HPDE6-E6E7 (cell line): ENCODE measurements at regions not wholly inside any gene's neighbourhood (a gene's known extent, or its start where the extent isn't known, plus 50 kb on each side); places are given as distances from the start of the nearest gene placed in this dataset.

ENCODE experiments used
- DNase-seq: peaks from one replicate; pipeline ENCODE4 v3.0.0; 2011; ENCODE audit warnings: missing footprints; ENCODE audit errors: extremely low spot score

DNA sequence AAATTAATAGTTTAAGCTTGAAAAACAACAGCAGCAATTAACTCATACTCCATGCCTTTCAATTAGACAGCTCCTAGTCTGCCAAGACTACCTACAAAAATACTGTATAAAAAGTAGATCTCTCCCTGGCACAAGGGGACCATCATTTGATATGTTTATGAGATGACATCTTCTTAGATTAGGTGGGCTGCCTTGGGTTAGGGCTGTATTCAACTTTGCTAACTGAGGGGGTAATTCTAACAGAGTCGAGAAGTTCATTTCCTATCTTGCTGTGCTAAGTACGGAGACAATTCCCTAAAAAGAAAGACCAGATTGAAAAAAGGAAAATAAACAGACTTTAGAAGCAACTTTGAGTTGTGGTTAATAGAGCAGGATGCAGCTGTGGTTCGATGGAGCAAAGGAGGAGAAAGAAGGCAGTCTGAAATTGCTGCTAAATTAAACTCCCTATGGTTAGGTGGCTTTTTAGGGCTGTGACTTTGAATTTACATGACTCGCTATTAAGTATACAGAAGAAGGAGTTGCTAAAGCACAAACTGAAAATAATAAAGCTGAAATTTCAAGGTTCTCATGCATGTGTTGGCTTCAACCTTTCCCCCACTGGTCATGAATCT is 75.4 kb downstream of the CDC7 start:
- DNase-seq, result no peak

- no peak for DNase-seq
These were observed 77.9 kb downstream of the CDC7 start for GRCh38 chr1:91578320-91579109.

- DNase-seq, result no peak
These were observed 79.1 kb downstream of the CDC7 start for GRCh38 chr1:91579658-91580228.

DNA sequence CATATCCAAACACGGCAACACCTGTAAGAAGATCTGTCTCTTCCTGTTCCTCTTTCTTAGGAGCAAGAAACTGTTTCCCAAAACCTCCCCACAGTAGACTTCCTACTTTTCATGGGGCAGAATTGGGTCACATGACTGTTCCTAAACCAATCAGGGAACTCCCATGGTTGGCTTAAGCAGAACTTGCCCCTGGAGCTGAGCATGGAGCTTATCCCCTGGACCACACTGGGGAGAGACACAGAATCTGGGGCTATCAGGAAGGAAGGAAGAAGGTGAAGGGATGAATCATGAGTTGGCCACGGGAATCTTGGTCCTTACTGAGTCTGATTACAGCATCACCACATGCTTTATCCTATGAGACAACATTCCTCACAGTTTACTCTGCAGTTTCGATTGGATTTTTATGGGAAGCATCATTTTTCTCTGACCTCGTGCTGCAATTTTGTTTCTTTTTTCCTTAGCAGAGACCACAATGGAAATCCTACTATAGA is 81.8 kb downstream of the CDC7 start:
- DNase-seq, result peak; percentile 66

DNA sequence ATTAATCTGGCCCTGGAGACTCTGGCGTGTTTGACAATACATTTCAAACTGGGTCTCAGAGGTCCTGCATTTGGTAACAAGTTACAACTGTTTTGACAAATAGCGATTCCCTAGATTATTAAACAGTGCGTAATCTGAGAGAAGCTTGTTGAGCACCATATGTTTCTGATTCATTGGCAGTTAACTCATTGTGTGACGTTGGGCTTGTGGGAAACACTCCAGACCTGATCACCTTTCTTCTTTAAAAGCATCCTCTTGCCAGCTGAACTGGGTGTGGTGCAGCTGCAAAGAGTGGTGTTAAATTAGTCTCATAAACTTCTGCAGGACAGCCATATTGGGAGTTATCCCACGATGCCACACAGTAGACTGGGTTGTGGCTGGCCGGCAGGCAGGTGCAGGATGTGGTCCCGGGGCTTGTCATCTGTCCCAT is 82.7 kb downstream of the CDC7 start:
- peak; percentile 26 for DNase-seq

- DNase-seq, result no peak
These were observed 83.7 kb downstream of the CDC7 start for GRCh38 chr1:91584309-91584708.

DNA sequence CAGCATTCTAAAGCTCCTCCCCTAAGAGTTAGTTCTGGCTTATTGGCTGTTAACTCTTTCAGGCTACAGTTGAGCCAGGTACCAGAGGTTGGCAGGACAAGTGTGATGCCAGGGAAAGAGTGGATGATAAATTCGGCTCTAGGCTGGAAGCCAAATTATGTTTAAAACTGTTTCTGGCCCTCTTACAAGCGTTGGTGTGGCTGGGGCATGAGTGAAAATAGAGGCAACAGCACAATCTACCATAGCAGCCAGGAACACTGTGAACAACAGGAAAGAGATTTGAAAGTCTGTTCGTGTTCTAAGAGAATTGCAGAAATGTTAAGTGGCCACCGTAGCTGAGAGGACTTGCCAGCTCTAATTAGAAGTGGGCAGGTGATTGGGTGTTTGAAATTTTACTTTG is 84.2 kb downstream of the CDC7 start:
- no peak for DNase-seq

- no peak for DNase-seq
These were observed 84.9 kb downstream of the CDC7 start for GRCh38 chr1:91585502-91585901.

GRCh38 chr1:91585982-91586381 is 85.3 kb downstream of the CDC7 start:
- DNase-seq, result no peak

DNA sequence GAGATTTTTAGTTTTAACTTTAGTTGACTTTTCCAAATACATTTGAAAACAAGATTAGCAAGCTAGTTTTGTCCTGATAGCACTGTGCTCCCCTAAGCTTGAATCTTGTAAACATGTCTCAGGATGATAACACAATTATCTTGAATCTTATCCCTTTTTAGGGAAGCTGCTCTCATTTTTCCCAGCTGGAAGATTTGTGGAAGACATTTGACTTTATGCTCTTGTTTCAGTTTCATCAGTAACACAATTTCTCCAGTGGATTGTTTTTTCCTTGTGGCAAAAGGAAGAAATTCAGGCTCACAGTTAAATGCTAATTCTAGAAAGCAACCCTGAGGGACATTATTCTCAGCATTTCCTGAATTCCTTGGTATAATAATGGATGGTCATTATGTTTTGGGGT is 88.8 kb downstream of the CDC7 start:
- DNase-seq, result no peak

GRCh38 chr1:91591175-91591974 is 90.7 kb downstream of the CDC7 start:
- no peak for DNase-seq

DNA sequence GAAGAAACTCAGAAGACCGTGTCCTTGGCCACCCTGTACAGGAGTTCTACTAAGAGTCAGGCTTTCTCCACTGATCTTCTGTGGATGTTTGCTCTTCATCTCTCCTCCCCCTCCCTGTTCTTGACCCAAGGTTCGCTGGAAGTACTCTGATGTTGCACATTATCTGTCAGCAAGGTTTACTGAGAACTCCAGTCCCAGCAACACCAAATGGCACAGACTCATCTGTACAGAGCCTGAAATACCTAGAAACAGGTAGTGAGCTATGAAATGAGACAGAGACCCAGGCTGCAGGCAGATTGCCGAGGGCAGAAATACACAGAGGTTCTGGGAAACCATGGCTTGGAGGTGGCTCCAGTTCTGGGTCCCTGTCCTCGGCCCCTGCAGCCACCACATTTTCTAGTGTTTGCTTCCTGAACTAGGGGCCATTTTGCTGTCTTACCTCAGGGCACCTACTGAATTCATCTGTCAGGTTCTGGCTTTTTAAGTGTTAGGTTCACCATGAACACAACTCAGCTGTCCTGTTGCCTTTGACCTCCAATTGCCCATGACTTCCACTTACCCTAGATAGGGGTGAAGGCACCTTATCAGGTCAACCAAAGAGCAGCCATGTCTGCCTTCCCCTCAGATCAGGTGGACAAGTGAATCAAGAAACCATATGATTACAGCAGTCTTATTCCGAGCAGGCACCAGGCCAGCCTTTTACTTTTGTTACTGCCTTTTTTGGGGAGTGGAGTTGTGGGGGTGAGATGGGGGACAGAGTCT is 92.2 kb downstream of the CDC7 start:
- DNase-seq, result no peak

GRCh38 chr1:91594383-91595055 is 93.9 kb downstream of the CDC7 start:
- no peak for DNase-seq

- no peak for DNase-seq
These were observed 95.8 kb downstream of the CDC7 start for GRCh38 chr1:91596474-91596873.

- no peak for DNase-seq
These were observed 96.6 kb downstream of the CDC7 start for GRCh38 chr1:91597215-91597614.

GRCh38 chr1:91600431-91601337 is 100.0 kb downstream of the CDC7 start:
- no peak for DNase-seq

- DNase-seq, result no peak
These were observed 101.1 kb downstream of the CDC7 start for GRCh38 chr1:91601554-91602376.

DNA sequence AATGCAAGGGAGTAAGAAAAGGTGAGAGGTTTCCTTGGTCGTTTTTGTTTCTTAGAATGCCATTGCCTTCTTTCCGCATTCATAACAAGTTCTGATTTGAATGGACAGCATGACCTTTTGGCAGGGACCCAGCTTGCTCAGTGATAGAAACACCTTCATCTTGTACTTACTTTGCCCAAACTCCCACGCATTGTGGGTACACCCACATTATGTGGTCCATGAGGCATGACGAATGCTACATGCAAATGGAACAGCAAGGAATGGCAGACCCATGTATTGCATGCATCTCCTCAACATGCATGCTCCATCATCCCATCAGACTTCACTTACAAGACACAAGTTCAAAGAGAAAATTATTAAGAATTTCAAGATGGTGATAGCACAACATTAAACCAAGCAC is 102.8 kb downstream of the CDC7 start:
- DNase-seq, result no peak

DNA sequence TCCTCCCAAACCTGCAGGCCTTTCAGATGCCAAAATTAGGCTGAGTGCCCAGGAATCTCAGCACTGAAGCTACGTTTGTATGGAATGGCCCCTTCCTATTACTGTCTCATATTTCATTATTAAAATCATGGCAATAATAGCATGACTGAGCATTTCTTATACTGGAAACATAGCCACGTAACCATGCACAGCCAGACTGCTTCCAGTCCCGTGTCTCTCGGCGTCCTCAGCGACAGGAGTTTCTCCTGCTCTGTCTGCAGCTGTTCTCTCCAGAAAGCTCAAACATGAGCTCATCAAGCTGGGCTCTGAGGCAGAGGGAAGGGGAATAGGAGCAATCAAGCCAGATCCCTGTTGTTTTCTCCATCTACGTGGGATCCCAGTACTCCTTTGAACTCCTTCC is 104.0 kb downstream of the CDC7 start:
- DNase-seq, result no peak
